HG03439 (cell line): ENCODE measurements at regions not wholly inside any gene's neighbourhood (a gene's known extent, or its start where the extent isn't known, plus 50 kb on each side); places are given as distances from the start of the nearest gene placed in this dataset.

ENCODE experiments used
- ATAC-seq: cut with Tn5 transposase; IDR thresholded peaks from one replicate; pipeline ENCODE4 v1.9.1; 2021; ENCODE audit warnings: mild to moderate bottlenecking, moderate library complexity; ENCODE audit not compliant: unreplicated experiment

DNA sequence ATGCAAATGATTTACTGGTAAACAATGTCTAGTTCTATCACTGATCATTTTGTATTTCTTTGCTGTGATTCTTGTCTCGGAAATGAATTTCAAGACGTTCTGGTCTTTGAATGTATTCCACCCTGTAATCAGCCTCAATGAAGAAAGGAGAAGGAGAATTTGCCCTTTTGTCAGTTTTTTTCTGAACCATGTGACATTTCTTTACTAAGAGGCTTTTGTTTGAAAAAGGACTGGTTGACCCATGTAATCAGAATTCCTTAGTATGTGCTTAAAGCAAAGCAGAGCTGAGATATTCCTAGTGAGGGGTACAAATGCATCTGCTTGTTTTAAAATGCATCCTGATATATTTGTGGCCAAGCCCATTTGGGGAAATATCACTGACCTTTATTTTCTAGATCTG lies 581.6 kb downstream of the ETV1 start:
- no peak for ATAC-seq

DNA sequence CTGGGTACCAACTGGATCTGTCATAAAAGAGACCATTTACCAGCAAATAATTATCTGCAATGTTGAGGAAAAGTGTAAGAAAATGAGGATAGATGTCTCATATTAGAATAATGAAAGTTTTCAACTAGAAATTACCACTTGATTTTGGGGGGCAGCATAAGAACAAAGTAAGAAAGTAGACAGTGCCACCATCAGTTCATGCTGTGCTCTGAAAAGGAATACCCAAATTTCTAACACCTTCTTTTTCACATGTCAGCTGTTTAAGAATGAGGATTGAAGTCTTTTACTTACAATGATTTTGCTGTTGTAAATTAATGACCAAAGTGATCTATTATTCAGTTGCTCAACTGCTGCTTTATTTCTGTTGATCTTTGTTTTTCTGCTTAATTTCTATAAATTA lies 578.3 kb downstream of the ETV1 start:
- ATAC-seq = no peak

- no peak for ATAC-seq
These were observed 577.8 kb downstream of the ETV1 start for GRCh38 chr7:13411636-13412035.

DNA sequence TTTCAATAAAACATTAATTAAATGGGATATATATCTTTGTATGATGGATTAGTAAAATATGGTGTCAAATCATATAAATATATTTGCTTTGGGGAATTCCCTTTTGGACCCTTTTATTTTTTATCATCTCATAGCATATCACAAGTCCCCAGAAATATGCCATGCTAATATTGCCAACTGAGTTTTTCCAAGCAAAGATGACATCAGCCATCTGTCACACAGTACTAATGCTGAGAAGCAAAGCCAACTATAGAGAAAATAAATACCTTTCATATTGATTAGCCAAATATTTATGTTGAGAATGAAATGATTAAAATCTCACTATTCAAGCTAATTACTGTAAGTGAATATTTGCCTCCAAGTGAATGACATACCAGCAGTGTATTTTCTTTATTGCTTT lies 575.3 kb downstream of the ETV1 start:
- ATAC-seq = no peak

- no peak for ATAC-seq
These were observed 574.8 kb downstream of the ETV1 start for GRCh38 chr7:13414661-13415107.

- no peak for ATAC-seq
These were observed 573.4 kb downstream of the ETV1 start for GRCh38 chr7:13416071-13416470.

GRCh38 chr7:13416544-13416943 lies 572.9 kb downstream of the ETV1 start:
- ATAC-seq = no peak

DNA sequence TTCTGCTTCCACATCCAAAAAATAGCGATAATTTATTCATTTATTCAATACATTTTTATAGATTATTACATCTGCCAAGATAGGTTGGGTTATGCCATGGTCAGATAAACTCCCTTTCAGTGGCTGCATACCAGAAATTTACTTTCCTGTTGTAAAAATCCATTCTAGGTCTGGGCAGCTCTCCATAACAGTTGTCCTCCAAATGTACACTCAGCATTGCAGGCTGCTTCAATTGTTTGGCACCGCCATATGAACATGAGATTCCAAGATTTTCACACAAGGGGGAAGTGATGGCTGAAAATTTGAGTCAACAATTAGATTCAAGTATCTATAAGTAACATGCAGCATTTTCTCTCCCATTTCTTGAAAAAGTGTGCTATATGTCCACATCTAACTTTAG lies 568.7 kb downstream of the ETV1 start:
- no peak for ATAC-seq

DNA sequence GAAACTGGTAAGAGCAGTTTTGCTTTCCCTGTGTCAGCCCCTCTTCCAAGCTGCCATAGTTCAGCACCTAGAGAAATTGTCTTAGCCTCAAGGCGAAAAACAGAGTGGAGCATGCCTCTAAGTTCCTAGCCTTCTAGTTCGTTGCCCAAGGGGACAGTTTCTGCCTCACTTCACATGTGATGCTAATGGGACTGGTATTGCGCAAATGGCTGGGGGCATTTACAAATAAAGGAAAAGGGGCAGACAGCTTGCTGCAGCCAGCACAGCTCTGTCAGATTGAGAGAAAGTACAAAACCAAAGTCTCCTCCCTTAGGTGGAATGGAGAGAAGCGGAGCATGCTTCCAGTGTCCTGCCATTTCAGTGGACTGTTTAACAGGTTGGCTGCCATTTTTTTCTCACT lies 567.7 kb downstream of the ETV1 start:
- ATAC-seq = no peak

- ATAC-seq = no peak
These were observed 555.5 kb downstream of the ETV1 start for GRCh38 chr7:13433946-13434345.

GRCh38 chr7:13442226-13442625 lies 547.2 kb downstream of the ETV1 start:
- no peak for ATAC-seq

DNA sequence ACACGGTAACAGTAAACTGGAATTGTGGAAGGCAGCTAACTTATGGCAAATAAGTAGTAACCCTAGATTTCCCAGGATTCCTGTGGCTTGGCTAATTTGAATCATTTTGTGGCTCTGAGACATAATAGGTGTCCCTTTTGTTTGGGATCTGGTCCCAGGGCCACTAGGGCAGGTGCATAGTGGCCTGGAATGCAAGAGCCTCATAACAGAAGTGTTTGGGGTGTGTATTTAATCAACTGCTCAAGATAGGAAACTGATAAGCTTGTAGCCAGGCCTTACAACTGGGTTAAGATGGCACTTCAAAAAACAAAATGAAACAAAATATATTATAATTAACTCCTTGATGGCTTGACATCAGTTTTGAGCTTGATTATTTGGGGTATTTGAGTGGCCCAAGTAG lies 541.8 kb downstream of the ETV1 start:
- no peak for ATAC-seq

DNA sequence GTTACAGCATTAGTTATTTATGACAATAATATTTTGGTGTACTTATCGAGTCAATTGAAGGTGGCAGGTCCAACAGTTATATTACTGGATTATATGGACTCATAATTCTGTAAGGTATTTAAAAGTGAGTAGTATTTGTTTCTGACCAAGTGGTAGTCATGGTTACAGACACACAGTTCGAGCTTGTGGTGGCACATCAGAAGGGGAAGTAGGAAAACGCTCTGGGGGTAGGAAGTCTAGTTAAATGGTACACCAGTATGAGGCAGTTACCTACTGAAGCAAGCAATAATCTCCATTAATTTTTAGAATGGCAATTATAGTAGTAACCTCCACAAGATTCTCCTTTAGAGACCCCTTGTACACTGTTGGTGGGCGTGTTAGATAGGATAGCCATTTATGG lies 541.2 kb downstream of the ETV1 start:
- no peak for ATAC-seq

DNA sequence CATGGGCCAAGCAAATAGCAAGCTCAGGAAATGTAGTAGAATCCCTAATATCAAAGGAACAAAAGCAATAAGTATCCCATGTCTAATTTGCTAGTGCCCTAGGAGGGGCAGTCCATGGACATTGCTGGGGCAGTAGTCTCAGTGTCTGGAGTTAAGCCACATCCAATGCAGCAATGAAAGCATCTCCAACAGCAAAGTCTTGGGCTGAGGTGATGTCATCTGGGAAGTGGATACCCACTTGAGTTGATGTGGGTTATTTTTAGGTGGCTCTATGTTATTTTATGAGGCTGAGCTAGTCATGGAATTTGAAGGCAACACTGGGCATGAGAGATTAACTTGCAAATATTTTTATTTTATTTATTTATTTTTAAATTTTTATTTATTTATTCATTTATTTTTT lies 540.0 kb downstream of the ETV1 start:
- no peak for ATAC-seq

- no peak for ATAC-seq
These were observed 534.4 kb downstream of the ETV1 start for GRCh38 chr7:13454916-13455592.

GRCh38 chr7:13457790-13458189 lies 531.7 kb downstream of the ETV1 start:
- ATAC-seq = no peak

DNA sequence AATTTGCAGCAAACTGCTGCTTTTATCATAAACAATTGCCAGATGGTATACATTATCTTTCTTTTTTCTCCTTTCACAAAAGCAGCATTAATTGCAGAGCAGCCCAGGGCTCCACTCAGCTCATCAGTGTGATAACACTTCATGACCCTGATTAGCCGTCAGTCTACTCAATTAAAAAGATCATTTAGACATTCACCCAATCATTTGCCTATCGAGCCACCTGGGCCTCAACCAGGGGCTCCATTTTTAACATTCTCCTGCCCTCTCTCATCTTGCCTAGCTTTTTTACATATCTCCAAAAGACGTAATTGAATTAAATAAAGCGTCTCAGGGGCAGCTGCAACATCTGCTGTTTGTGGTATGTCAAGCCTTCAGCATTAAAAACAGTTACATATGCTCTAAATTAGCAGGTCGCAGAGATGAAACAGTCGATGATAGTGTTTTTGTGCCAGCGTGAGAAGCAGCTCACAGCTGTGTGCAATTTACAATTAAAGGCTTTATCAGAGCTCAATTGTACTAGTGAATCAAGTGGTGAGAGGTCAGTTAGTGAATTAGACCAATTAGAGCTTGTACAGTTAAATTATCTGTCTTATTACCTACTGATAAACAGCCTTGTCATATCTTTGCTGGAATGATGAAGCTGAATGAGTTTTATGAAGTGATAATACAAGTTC lies 522.5 kb downstream of the ETV1 start:
- no peak for ATAC-seq

- ATAC-seq = no peak
These were observed 512.5 kb downstream of the ETV1 start for GRCh38 chr7:13476881-13477444.

GRCh38 chr7:13489386-13489785 lies 500.1 kb downstream of the ETV1 start:
- ATAC-seq = no peak

DNA sequence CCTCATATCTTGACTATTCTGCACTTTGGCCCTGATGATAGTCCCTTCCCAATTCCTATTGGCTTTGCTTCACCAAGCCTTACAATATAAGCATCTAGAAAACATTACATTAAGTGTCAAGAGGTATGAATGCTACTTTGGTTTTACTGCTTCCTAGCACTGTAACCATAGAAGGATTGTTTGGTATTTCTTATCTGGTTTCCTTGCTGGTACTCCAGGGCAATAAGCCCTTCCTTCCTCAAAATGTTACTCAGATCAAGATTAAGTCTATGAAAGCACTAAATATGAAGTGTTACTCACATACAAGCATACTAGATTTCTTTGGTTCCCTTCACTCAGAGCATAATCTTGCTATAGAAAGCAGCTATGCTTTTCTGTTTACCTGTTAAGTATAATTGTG lies 492.5 kb downstream of the ETV1 start:
- no peak for ATAC-seq

DNA sequence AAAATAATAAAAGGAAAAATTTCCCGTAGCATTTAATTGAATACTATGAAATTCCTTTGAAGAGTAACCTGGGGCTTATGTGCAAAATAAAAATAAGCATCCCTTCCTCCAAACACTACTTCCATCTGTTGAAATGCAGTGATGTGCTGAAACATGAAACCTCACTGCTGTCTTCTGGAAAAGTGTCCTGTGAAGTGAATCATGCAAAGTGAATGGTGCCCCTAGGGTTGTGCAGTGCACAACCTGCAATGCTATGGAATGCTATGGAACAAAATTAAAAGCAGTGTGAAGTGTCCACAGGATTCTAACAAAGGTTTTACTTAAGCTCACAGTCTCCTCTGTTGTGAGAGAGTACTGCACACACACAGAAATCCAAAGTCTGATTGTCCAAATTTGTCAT lies 480.9 kb downstream of the ETV1 start:
- no peak for ATAC-seq

GRCh38 chr7:13518738-13519137 lies 470.7 kb downstream of the ETV1 start:
- no peak for ATAC-seq
